A549 (cell line): ENCODE measurements at regions not wholly inside any gene's neighbourhood (a gene's known extent, or its start where the extent isn't known, plus 50 kb on each side); places are given as distances from the start of the nearest gene placed in this dataset.

Experiments used
- CEBPB ChIP-seq, 2 experiments: fragments of >200 bp in 1 of 2; sonication (Bioruptor Twin) in 1 of 2; formaldehyde crosslinking in 1 of 2; IDR thresholded peaks; 2 replicates each; pipeline ENCODE4 v1.6.1; 2012 to 2016
- CTCF ChIP-seq: fragments of >200 bp; sonication (Bioruptor Twin); formaldehyde crosslinking; IDR thresholded peaks from 3 replicates; pipeline ENCODE4 v1.5.1; 2016
- ELK1 ChIP-seq: fragments of 150-350 bp; IDR thresholded peaks from 2 replicates; pipeline ENCODE4 v1.6.1; 2014; ENCODE audit warnings: low read depth, mild to moderate bottlenecking, low read length
- EP300 ChIP-seq, 2 experiments: fragments of >200 bp; sonication (Bioruptor Twin); formaldehyde crosslinking; IDR thresholded peaks; 2 replicates in 1 of 2; 3 replicates in 1 of 2; pipeline ENCODE4 v1.6.1; 2016 to 2017
- FOSL2 ChIP-seq, 2 experiments: fragments of 450-650 bp in 1 of 2; fragments of >200 bp in 1 of 2; sonication (Bioruptor Twin) in 1 of 2; formaldehyde crosslinking; IDR thresholded peaks; 2 replicates each; pipeline versions ENCODE4 v1.5.0 to v1.6.1; 2016 to 2020; ENCODE audit warnings: mild to moderate bottlenecking in 1 of 2, moderate library complexity in 1 of 2
- JUN ChIP-seq, 2 experiments: fragments of >200 bp; sonication (Bioruptor Twin); formaldehyde crosslinking; IDR thresholded peaks; 2 replicates in 1 of 2; 3 replicates in 1 of 2; pipeline ENCODE4 v1.6.1; 2016 to 2017
- JUNB ChIP-seq: fragments of >200 bp; sonication (Bioruptor Twin); formaldehyde crosslinking; IDR thresholded peaks from 2 replicates; pipeline ENCODE4 v1.6.1; 2016
- NFE2L2 ChIP-seq: fragments of 150-350 bp; conservative IDR thresholded peaks from 2 replicates; pipeline ENCODE4 v1.6.1; 2014; ENCODE audit warnings: low read length
- NR3C1 ChIP-seq: fragments of >200 bp; sonication (Bioruptor Twin); formaldehyde crosslinking; IDR thresholded peaks from 3 replicates; pipeline ENCODE4 v1.6.1; 2017
- POLR2A ChIP-seq: IDR thresholded peaks from 2 replicates; pipeline ENCODE4 v1.6.1; 2012; ENCODE audit warnings: mild to moderate bottlenecking, low read length
- RARB ChIP-seq: fragments of 250-450 bp; sonication (Bioruptor Pico); IDR thresholded peaks from 2 replicates; pipeline ENCODE4 v1.8.0; 2021; ENCODE audit warnings: mild to moderate bottlenecking, moderate library complexity
- RNF2 ChIP-seq: fragments of 200-600 bp; sonication (generic); IDR thresholded peaks from 2 replicates; pipeline ENCODE4 v1.6.1; 2016; ENCODE audit warnings: low read depth, mild to moderate bottlenecking, antibody characterized with exemption, moderate library complexity, borderline replicate concordance
- TP53 ChIP-seq: fragments of 250-450 bp; sonication (Bioruptor Pico); IDR thresholded peaks from 2 replicates; pipeline ENCODE4 v1.5.0; 2021; ENCODE audit warnings: mild to moderate bottlenecking, moderate library complexity

- TF ChIP-seq CTCF (no peak), NFE2L2 (no peak), JUNB (no peak), EP300 (IDR thresholded peaks at IDR 0.05) (no peak), JUN (IDR thresholded peaks at IDR 0.05) (no peak), RNF2 (no peak), FOSL2 (IDR thresholded peaks at IDR 0.05) (no peak), FOSL2 (CRISPR knock-in tag; IDR thresholded peaks at IDR 0.05) (no peak), CEBPB (IDR thresholded peaks at IDR 0.05) (peak in 1 of 2 experiments; percentile 43; a peak in 1 of 4 replicates), NR3C1 (no peak), ELK1 (no peak), POLR2A (no peak), RARB (CRISPR knock-in tag) (no peak), TP53 (CRISPR knock-in tag) (no peak)
Measured at GRCh38 chr14:80426683-80427082, 215.4 kb upstream of the DIO2 start.
